ENCODE measurements at regions not wholly inside any gene's neighbourhood (a gene's known extent, or its start where the extent isn't known, plus 50 kb on each side); places are given as distances from the start of the nearest gene placed in this dataset.

DNA sequence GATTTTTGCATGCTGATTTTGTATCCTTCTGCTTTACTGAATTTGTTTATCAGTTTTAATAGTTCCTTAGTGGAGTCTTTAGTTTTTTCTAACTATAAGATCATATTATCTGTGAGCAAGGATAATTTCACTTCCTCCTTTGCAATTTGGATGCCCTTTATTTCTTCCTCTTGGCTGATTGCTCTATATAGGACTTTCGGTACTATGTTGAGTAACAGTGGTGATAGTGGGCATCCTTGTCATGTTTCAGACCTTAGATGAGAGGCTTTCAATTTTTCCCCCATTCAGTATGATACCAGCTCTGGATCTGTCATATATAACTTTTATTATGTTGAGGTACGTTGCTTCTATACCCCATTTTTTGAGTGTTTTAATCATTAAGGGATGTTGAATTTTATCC, 224.5 kb upstream of the CNTNAP4 start:
- Histone ChIP-seq H3K27me3 (ENCODE audit: insufficient read depth, low read depth) (no peaks in the 10 kb centered on the region), H3K4me2 (no peak overlapping the region), H3K9me2 (ENCODE audit: insufficient read depth) (0 out of 2 replicates have a peak, but pooled peaks cover 2% of the 10 kb centered on the region), H3K27ac (no peak overlapping the region), H4K20me1 (ENCODE audit: insufficient read depth) (no peaks in the 10 kb centered on the region), H2AFZ (no peak overlapping the region), H3K9me3 (ENCODE audit: insufficient read depth, low read depth) (no peaks in the 10 kb centered on the region; the same call in 1 of the 2 replicates), H3F3A (ENCODE audit: insufficient read depth, low read depth) (no peaks in the 10 kb centered on the region), H3K4me1 (replicated peaks; ENCODE audit: insufficient read depth) (no peaks in the 10 kb centered on the region), H3K36me3 (ENCODE audit: low read depth) (no peaks in the 10 kb centered on the region), H3K79me2 (ENCODE audit: low read depth) (no peaks in the 10 kb centered on the region), H3K4me3 (no peak overlapping the region)
- intact Hi-C loops (cut with micrococcal nuclease; ENCODE audit: unreplicated experiment), result no loop called here
- BruUV-seq (replicated peaks), result no TSS peak
- CTCF ChIA-PET, result no interaction called here
- no peak for DNase-seq
- TF ChIP-seq EZH2 (IDR thresholded peaks at IDR 0.05; ENCODE audit: low read depth), result no peak
- TF ChIP-seq, protein P1, sequence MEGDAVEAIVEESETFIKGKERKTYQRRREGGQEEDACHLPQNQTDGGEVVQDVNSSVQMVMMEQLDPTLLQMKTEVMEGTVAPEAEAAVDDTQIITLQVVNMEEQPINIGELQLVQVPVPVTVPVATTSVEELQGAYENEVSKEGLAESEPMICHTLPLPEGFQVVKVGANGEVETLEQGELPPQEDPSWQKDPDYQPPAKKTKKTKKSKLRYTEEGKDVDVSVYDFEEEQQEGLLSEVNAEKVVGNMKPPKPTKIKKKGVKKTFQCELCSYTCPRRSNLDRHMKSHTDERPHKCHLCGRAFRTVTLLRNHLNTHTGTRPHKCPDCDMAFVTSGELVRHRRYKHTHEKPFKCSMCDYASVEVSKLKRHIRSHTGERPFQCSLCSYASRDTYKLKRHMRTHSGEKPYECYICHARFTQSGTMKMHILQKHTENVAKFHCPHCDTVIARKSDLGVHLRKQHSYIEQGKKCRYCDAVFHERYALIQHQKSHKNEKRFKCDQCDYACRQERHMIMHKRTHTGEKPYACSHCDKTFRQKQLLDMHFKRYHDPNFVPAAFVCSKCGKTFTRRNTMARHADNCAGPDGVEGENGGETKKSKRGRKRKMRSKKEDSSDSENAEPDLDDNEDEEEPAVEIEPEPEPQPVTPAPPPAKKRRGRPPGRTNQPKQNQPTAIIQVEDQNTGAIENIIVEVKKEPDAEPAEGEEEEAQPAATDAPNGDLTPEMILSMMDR (conservative IDR thresholded peaks at IDR 0.05), result no peak
- POLR2A ChIA-PET (ENCODE audit: unreplicated experiment), result no interaction called here

DNA sequence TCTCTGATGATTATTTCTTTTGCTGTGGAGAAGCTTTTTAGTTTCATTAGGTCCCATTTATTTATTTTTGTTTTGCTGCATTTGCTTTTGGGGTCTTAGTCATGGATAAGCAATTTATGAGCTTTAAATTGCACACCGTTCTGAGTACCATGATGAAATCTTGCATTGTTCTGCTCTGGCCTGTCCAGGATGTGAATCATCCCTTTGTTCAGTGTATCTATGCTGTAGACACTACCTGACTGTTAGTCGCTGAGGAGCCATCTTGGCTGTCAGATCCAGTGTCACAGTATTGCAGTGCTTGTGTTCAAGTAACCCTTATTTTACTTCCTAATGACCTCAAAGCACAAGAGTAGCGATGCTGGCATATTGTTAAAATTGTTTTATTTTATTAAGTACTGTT, 218.0 kb upstream of the CNTNAP4 start:
- H3K4me2 ChIP-seq, result no peak overlapping the region
- TF ChIP-seq, protein P1 (conservative IDR thresholded peaks at IDR 0.05), result no peak
- no peak for TF ChIP-seq EZH2 (IDR thresholded peaks at IDR 0.05; ENCODE audit: low read depth)
- BruUV-seq (replicated peaks), result no TSS peak
- no peaks in the 10 kb centered on the region for H3K36me3 ChIP-seq (ENCODE audit: low read depth)
- no peak overlapping the region for H2AFZ ChIP-seq
- no peaks in the 10 kb centered on the region; the same call in 1 of the 2 replicates for H3K9me3 ChIP-seq (ENCODE audit: insufficient read depth, low read depth)
- no peak for DNase-seq
- H3K4me3 ChIP-seq, result no peak overlapping the region
- H3K9me2 ChIP-seq (ENCODE audit: insufficient read depth), result no peaks in the 10 kb centered on the region
- intact Hi-C loops (cut with micrococcal nuclease; ENCODE audit: unreplicated experiment), result no loop called here
- POLR2A ChIA-PET (ENCODE audit: unreplicated experiment), result no interaction called here
- no peaks in the 10 kb centered on the region for H3F3A ChIP-seq (ENCODE audit: insufficient read depth, low read depth)
- no peak overlapping the region for H3K27ac ChIP-seq
- no peaks in the 10 kb centered on the region for H3K4me1 ChIP-seq (replicated peaks; ENCODE audit: insufficient read depth)
- H3K27me3 ChIP-seq (ENCODE audit: insufficient read depth, low read depth), result no peaks in the 10 kb centered on the region
- CTCF ChIA-PET, result no interaction called here
- no peaks in the 10 kb centered on the region for H3K79me2 ChIP-seq (ENCODE audit: low read depth)
- no peaks in the 10 kb centered on the region for H4K20me1 ChIP-seq (ENCODE audit: insufficient read depth)

DNA sequence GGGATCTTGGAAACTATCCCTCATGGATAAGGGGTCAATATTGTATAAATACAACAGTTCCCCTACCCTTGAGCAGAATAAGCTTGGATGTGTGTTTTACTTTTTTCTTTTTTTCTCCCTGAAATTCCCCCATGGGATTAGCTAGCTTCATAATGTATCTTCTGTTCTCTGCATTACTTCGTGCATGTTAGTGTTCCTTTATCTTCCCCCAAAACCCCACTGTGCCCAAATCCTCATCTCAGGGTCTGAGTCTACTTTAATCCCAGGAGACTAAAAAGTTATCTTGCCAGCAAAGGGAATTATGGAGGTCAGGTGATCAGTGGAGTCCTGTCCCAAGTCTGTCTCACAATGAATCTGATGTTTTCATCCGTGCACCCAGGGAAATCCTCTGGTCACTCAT, 217.5 kb upstream of the CNTNAP4 start:
- Histone ChIP-seq H3K79me2 (ENCODE audit: low read depth) (no peaks in the 10 kb centered on the region), H3K27me3 (ENCODE audit: insufficient read depth, low read depth) (no peaks in the 10 kb centered on the region), H3K36me3 (ENCODE audit: low read depth) (no peaks in the 10 kb centered on the region), H3K4me2 (no peak overlapping the region), H3K9me2 (ENCODE audit: insufficient read depth) (no peaks in the 10 kb centered on the region), H3F3A (ENCODE audit: insufficient read depth, low read depth) (no peaks in the 10 kb centered on the region), H3K4me1 (replicated peaks; ENCODE audit: insufficient read depth) (no peaks in the 10 kb centered on the region), H2AFZ (no peak overlapping the region), H3K27ac (no peak overlapping the region), H3K4me3 (no peak overlapping the region), H3K9me3 (ENCODE audit: insufficient read depth, low read depth) (no peaks in the 10 kb centered on the region; the same call in 1 of the 2 replicates), H4K20me1 (ENCODE audit: insufficient read depth) (no peaks in the 10 kb centered on the region)
- BruUV-seq (replicated peaks), result no TSS peak
- intact Hi-C loops (cut with micrococcal nuclease; ENCODE audit: unreplicated experiment), result no loop called here
- POLR2A ChIA-PET (ENCODE audit: unreplicated experiment), result no interaction called here
- CTCF ChIA-PET, result no interaction called here
- TF ChIP-seq, protein P1 (conservative IDR thresholded peaks at IDR 0.05), result no peak
- no peak for TF ChIP-seq EZH2 (IDR thresholded peaks at IDR 0.05; ENCODE audit: low read depth)
- no peak for DNase-seq
